Lower leg skin (tissue), 3 donors: ENCODE measurements at regions not wholly inside any gene's neighbourhood (a gene's known extent, or its start where the extent isn't known, plus 50 kb on each side); places are given as distances from the start of the nearest gene placed in this dataset.

Experiments used
- CTCF ChIP-seq, 3 donors: fragments of 450-650 bp; IDR thresholded peaks; one replicate each; pipeline ENCODE4 v1.5.1; 2016; ENCODE audit warnings: antibody characterized with exemption in 3 of 3, mild to moderate bottlenecking in 3 of 3, moderate library complexity in 2 of 3
- POLR2A ChIP-seq, 2 donors: fragments of 450-650 bp; IDR thresholded peaks; one replicate each; pipeline ENCODE4 v1.6.1; 2016 to 2017; ENCODE audit warnings: antibody characterized with exemption in 2 of 2, mild to moderate bottlenecking in 1 of 2, moderate library complexity in 1 of 2

- no peak for TF ChIP-seq POLR2A (IDR thresholded peaks at IDR 0.05)
- no peak for TF ChIP-seq CTCF (IDR thresholded peaks at IDR 0.05)
Observed at GRCh38 chr9:118223111-118223510, 518.9 kb downstream of the TLR4 start.
